ENCODE measurements at regions not wholly inside any gene's neighbourhood (a gene's known extent, or its start where the extent isn't known, plus 50 kb on each side); places are given as distances from the start of the nearest gene placed in this dataset.
"Not testable (repeated sequence)": the region's sequence is repeated elsewhere in the genome, so short reads cannot be mapped to it uniquely, and the experiment has no call there.

DNA sequence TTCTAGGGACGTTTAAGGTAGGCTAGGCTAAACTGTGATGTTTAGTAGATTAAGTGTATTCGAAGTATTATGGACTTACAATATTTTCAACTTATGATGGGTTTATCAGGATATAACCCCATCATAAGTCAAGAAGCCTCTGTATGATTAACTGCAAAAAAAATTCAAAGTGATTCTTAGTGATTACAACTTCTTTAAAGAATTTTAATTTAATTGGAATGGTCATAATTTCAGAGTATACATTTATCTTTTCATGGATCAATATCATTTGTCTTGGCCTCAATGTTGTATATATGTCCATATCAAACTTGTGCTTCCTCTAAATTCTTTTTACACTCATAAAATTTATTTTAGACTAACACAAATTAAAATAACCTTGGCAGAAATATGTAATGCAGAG lies 183.3 kb upstream of the LRP1B start:
- no peak for ATAC-seq

DNA sequence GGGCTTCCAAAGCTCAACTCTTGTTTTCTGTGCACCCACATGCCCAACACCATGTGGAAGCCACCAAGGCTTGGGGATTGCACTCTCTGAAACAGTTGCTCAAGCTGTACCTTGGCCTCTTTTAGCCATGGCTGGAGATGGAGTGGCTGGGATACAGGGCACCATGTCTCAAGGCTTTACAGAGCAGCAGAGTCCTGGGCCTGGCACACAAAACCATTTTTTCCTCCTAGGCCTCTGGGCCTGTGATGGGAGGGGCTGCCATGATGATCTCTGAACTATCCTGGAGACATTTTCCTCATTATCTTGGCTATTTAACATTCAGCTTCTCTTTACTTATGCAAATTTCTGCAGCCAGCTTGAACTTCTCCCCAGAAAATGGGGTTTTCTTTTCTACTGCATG lies 179.7 kb upstream of the LRP1B start:
- ATAC-seq = no peak

DNA sequence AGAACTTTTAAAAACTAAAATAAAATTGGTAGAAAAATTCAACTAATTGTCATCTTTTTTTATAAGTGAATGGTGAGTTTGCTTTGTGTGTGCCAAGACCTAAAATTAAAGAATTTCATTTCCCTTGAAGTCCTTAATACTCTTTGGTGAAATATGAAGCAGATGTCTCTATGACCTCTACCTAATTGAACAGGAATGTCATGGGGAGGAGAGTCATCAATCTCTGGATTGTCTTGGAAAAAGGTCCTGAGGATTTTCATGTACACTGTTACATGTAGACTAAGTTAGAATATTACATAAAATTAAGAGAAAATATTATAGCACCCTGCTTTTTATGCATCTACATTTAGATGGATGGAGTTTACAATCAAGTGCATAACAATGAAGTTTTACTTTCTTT lies 177.9 kb upstream of the LRP1B start:
- no peak for ATAC-seq

DNA sequence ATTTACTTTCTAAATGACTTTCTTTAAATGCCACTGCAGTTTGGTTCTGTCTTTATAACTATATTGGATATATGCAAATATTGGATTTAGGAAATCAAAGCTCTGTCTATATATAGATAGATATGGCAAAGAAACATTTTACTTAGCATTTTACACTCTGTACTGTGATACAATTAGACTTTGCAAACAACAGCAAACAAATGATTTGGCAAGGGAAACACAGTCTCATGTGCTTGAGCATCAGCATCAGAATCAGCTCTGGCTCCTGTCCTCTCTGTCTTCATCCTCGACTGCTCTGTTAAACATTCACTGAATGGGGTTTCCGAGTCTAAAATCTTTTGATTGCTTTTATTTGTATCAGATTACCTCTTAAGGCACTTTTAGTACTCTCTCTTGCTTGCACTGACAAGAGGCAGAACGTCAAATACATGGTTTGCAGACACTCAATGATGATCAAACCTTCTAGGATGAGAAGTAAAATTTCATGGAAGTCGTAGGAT lies 176.8 kb upstream of the LRP1B start:
- ATAC-seq = no peak

DNA sequence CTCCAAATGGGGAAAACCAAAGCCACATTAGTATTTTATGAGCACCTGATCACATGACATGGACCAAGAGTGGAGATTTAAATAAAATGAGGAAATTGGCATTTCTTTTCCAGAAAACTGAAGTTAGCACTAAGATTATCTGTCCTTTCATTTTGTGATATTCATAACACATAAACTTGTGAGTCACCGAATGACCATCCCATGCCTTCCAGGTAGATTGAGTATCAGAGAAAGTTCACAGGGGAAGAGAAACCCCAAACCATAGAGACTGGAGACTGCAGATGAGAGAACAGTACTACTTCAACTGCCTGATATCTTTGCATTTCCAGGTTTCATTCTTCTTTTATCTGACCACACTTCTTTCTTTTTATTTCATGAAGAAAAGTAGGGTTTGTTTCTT lies 176.3 kb upstream of the LRP1B start:
- ATAC-seq = no peak

DNA sequence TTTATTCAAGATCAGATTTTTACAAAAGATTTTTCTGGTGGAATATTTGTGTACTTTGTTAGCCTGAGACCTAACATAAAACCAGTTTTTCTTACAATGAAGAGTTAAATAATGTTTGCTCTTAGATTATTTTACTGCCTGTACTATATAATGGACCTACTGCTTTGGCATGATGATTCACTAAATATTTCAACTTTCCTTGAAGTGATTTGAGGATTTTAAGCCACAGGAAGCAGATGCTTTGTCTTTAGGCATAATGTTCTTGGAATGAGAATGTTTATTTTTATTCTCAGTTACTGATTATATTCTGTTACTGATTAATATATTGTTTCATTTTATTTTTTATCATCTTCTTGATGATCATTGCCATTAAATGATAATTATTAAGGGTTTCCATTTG lies 175.3 kb upstream of the LRP1B start:
- no peak for ATAC-seq

DNA sequence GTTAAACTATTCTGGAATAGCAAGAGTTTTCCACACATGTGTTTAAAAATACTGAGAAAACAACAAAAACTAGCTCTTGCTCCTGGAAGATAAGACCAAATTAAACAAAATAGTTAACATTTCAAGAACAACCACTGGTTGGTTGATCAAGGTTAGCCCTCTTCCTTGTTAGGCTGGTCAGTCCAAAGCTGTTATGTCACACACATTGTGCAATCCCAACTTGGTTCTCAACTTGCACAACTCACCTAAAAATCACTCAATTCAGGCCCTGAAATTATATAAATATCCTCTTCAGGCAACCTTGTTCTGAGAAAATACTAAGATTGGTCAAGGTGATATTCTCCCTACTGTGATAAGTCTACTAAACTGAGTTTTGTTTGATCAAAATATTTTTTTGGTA lies 169.7 kb upstream of the LRP1B start:
- no peak for ATAC-seq

DNA sequence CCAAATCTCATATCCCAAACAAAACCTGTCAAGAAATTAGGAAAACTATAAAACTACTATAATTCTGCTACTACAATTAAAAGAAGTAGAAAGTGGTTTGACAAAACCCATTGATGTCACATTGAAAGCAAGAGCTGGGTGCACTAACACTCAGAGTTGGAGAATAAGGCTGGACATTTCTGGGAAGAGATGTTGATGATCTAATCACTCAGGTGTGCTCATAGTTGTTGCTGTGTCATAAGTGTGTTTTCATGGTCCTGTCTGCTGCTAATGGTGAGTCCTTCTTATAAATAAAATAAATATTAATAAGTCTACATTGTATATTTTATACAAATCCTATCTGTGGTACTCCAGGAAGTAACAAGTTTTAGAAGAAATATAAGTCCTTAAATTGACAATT lies 168.2 kb upstream of the LRP1B start:
- ATAC-seq = no peak

DNA sequence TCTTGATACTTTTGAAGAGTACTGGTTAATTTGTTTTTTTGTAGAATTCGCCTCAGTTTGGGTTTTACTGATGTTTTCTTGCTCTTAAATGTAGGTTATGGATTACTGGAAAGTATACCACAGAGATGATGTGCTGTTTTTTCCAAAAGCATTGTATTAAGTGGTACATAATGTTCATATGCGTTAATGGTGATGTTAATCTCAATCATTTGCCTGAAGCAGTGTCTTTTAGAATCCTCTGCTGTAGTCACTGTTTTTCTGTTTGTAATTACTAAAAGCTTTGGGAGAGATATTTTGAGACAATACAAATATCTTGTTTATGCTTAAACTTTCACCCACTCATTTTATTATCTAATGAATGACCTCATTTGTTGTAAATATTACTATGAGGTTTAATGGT lies 163.4 kb upstream of the LRP1B start:
- no peak for ATAC-seq

DNA sequence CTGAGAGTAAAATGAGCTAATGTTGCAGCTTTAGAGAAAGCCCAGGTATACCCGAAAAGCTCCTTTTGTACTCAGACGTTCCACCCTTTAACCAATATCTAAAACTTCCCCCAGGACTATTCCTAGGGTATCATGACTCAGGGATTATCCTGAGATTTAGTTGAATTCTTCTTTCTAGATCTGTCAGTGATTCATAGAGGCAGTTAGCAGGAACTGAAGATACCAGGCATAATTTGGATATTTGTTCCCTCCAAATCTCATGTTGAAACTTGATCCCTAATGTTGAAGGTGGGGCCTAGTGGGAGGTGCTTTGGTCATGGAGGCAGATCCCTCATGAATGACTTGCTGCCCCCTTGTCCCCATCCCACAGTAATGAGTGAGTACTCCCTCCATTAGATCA lies 161.2 kb upstream of the LRP1B start:
- no peak for ATAC-seq

DNA sequence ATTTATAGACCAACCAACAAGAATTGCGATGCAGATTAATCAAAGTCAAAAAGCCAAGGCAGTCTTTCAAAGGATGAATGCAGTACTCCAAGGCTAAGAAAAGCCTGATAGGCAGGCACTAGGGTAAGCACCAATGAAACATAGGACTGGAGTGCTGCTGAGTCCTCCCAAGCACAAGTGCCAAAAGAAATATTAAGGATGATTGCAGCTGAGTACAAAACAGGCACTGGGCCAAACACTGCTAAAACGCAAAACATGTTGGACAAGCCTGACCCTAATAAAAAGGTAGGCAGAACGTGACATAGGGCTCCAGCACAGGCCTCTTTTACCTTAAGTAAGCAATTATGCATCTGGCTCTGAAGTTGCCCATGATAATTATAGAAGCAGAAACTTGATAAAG lies 160.1 kb upstream of the LRP1B start:
- ATAC-seq = no peak

DNA sequence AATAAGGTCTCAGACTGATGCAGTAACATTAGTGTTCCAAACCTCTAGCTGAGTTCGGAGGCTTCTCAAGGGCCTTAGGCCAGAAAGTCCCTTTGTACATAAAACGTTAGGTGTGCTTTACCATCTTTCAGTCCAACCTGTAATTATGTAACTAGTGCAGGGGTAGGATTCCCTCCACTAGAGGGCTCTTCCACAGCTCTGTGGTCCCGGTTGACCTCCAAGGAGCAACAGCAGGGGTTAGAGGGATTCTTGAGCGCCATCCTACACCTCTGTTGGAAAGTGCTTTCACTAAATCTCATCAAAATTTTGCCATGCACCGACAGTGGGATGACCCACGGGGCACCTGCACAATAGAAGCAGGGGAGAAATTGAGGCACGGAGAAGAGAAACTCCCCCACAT lies 155.8 kb upstream of the LRP1B start:
- ATAC-seq = no peak

DNA sequence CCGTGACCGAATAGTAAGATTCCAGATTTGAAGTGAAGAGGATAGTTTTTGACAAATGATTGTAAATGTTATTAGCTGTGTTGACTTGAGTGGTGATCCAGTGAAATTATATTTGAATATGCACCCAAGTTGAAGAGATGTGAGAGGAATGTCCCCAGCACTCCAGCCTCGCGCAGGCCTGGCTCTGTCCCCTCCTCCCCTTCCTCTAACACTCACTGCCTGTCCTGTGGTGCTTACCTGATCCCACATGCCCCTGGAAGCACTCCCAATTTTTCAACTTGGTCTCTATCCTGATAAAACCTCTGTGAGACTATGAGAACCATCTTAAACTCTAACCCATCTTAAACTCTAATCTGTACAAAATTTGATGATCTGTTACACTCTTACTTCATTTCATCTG lies 154.7 kb upstream of the LRP1B start:
- ATAC-seq = no peak

DNA sequence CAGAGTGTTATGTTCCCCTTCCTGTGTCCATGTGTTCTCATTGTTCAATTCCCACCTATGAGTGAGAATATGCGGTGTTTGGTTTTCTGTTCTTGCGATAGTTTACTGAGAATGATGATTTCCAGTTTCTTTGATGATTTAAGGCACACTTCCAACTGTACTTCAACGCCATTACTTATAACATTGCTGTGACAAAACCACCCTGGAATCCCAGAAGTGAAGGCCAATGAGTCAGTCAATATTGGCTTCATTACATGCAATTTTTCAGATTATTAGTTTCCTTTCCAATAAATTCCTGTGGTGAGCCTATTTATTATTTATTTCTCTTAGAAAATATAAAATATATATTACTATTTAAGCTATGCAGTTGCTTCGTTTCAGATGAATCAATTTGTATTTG lies 153.5 kb upstream of the LRP1B start:
- not testable (repeated sequence) for ATAC-seq

DNA sequence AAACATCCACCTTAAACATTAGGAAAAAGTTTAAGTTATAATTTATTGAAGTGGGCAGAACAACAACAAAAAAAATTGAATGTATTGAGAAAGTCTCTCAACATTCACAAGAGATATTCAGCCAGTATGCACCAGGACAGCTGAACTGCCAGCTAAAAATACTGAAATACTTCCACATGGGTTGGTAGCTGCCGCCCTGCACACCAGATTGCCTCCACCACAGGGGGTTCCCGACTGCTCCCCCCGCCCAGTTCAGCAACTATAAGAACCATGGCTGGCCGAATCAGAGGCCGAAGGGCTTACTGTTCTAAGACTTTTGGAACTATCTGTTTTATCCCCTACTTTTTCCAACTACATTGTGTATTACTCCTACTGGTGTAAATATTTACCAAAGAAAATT lies 150.0 kb upstream of the LRP1B start:
- no peak for ATAC-seq

DNA sequence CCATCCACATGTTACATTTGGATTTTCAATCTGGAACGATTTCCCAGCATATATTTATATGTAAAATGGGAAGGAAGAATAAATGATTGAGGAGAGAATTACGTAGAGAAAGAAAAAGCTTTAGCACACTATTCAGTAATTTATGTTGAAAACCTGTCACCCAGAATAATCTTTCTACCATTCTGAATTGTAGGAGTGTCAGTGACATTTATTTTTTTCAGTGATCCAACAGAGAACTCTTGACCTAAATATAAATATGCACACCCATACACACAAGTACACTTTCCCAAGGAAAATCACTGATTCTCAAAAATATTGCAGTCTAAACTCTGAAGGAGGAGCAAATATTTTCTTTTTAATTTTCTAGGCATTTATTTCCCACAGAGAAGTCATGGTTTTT lies 140.2 kb upstream of the LRP1B start:
- ATAC-seq = no peak

DNA sequence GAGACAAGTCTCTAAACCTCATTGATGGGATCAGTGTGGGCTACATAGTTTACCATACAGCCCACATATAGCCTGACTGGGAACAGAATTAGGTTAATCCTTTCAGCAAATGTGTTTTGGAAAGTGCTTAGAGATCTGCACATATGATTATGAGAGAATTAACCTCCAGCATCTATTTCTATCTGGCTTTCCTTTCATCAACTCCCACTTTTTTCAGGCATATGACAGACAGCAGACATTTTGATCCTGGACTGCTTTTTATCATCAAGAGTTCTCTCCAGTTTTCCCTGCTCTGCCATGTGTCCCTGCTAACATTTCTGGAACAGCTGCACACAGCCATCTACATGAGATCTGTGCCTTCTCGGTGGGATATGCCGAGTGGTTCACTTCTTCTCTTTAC lies 139.5 kb upstream of the LRP1B start:
- no peak for ATAC-seq

DNA sequence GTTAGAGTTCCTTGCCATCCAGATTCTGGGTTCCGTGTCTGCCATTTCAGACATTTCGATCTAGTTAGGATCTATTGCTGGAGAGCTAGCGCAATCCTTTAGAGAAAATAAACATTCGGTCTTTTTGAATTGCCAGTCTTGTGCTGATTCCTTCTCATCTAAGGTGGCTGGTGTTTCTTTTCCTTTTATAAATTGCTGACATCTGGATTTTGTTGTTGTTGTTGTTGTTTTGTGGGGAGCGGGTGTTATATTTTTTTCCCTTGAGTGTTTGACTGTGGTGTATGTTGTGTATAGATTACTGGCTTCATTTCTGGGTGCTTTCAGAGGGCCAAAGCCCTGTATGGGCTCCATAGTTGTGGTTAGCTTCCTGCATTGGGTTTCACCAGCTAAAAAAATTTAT lies 128.5 kb upstream of the LRP1B start:
- ATAC-seq = no peak

DNA sequence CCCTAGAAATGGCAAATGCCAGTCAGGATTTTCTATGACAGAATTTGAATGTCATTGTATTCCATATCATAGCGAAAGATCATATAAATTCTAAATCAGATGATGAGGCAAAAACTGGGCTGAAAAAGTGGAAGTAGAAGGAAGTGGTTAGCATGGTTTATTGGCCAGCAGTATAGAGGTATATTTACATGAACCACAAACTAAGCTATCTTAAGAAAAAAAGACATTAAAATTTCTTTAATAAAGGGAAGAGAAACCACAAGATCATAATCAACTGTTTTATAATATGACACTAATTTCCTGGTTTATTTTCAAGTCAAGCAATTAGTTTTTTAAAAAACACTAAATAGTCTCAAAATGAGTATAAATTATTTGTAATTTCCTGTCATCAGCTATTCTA lies 123.2 kb upstream of the LRP1B start:
- ATAC-seq = no peak

DNA sequence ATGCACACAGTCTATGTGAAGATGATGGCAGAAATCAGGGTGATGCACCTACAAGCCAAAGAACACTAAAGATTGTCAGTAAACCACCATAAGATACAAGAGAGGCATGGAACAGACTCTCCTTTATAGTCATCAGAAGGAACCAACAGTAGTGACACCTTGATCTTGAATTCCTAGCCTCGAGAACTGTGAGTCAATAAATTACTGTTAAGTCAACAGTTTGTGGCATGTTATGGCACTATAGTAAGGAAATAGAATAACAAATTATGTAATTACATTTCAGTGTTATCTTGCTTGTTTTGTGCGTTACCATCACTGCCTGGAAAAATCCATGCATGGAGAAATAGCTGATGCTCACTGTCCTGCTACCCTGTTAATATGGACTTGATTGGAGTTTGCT lies 110.2 kb upstream of the LRP1B start:
- no peak for ATAC-seq

DNA sequence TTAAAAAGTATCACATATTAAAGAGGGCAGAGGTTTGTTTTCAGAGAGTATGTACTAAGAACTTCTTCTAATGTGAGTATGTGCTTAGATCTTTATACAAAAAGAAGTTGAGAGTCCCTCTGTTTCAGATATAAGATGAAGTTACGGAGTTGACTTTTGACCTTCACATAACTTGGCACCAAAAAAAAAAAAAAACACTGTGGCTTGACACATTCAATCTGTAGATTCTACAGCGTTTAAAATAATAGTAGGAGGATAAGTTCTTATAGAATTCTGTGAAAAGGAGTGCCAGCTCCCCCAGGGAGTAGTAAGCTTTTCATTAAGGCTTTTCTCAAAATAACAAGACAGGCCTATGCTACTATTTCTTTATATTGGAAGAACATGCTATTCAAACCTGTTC lies 105.4 kb upstream of the LRP1B start:
- no peak for ATAC-seq

DNA sequence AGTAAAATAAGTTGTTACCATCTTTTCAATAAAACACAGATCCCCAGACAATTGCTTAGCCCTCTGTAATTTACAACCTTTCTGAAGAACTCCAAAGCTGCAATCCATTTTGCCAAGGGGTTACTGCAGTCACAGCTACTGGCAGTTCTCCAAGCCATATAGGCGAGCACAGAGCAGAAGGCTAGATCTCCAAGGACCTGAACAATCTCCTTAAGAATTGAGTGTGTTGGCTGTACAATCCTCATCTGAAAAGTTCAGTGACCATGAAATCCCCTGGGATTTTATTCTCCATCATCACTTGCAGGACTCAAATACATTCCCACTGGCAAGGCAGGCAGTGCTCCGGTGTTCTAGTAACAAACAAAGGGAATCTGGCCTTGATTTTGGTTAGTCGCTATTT lies 103.9 kb upstream of the LRP1B start:
- no peak for ATAC-seq

DNA sequence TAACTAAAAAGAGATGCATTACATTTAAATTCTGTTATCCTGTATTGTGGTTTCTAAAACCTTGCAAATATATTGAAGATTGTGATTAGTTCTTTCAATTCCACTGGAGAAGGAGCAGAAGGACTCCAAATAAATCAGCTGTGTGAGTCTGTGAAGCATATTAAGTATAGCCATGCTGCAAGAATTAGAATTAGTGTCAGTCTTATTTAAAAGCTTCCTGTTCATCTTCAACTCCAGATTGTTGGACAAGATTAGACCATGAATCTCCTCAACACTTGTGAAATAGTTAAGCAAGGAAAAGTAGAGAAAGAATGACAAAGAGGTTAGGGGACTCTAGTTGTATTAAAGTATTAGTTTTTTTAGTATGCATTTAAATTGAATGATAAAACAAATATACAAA lies 92.5 kb upstream of the LRP1B start:
- ATAC-seq = no peak

DNA sequence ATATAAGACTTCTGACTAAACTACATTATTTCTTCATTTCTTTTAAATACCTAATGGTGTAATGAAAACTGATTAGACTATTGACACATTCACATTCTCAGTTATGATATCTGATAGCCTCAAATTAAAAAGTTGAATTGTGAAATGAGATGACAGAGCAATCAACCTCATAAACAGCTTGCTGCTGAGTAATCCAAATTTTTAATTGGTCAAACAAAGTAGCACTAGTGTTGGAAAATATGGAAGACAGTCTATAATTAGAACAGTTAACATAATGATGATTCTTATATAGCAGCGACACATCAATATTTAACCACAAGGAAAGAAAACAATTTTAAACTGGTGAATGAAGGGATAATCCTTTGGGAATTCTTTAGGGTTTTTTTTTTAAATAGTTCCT lies 91.9 kb upstream of the LRP1B start:
- ATAC-seq = no peak

DNA sequence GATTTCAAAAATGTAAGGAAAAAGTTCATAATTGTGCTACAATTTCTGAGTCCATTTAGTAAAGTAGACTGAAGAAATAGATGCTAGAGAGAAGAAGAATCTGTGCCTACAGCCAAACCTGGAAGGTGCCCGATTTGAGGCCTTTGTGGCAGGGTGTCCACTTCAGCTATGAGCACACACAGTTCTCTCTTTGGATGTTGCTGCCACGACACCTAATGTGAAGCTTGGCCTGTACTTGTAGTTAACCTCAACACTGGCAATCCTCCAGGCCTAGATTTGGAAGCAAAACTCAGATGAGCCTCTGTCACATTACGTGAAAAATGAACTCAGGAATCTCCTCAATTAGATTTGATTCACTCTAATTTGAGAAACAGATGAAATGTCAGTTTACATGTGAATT lies 90.1 kb upstream of the LRP1B start:
- no peak for ATAC-seq

DNA sequence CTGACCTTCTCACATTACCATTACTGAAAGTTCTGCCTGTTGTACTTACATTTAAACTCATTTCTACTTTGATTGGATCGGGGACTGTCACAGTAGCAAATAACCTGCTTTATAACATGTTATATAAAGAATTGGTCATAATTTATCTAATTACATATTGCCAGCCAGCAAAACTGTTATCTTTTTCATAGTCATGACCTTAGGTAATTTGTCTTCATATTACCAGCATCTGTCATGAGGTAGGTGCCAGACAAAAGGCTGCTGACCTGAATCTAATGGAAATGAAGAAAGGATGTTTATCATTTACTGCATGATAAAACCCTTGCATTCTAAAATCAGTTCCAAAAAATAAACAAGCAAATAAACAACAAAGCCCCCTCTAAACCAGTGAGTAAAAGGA lies 89.4 kb upstream of the LRP1B start:
- no peak for ATAC-seq
